ENCODE measurements at regions not wholly inside any gene's neighbourhood (a gene's known extent, or its start where the extent isn't known, plus 50 kb on each side); places are given as distances from the start of the nearest gene placed in this dataset.
A peak's percentile ranks its signal among the peaks of the same experiment; 100 is the strongest.
"Not testable (repeated sequence)": the region's sequence is repeated elsewhere in the genome, so short reads cannot be mapped to it uniquely, and the experiment has no call there.

DNA sequence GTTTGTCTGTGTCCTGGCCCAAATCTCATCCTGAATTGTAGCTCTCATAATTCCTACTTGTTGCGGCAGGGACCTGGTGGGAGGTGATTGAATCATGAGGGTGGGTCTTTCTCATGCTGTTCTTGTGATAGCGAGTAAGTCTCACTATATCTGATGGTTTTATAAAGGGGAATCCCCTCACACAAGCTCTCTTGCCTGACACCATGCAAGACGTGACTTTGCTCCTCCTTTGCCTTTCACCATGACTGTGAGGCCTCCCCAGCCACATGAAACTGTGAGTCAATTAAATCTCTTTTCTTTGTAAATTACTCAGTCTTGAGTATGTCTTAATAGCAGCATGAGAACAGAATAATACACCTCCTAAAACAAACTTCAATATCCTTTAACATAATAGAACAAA, 1065.6 kb downstream of the PLA2G4A start:
- no peak for DNase-seq (ENCODE audit: low read depth)

GRCh38 chr1:187903223-187903622, 1074.5 kb downstream of the PLA2G4A start:
- DNase-seq (ENCODE audit: low read depth): no peak

DNA sequence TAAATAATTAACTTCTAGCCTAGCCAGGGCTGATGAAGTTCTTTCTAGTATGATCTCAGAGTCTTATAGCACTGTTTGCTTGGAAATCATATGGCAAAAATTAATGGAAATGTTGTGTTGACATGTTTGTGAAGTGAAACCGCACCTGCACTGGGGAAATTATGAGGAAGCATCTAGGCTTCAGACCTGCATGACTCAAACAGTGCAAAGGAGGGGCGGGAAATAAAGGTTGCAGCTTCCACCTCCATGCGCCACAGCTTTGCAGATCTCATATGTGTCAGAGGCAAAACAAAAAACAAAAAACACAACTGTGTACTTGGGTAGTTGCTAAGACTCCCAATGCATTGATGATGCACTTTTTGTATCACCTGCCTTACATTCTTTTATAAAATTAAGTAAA, 1080.6 kb downstream of the PLA2G4A start:
- no peak for DNase-seq (ENCODE audit: low read depth)

DNA sequence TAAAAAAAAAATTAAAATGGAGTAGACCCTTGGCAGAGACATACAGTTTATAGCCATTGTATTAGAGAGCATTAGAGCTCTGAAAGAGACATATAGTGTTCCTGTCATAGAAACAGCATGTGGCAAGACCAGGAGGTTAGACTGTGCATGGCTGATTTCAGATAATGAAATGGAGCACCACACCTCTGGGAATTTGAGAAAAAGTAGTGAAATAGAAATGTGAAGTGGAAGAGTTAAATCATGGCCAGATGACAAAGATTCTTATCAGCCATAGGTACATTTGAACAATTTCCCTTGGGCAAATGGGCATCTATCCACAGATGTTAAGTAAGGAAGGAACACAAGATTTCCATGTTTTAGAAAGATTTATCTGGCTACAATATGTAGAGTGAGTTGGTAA, 1083.1 kb downstream of the PLA2G4A start:
- DNase-seq (ENCODE audit: low read depth): no peak

DNA sequence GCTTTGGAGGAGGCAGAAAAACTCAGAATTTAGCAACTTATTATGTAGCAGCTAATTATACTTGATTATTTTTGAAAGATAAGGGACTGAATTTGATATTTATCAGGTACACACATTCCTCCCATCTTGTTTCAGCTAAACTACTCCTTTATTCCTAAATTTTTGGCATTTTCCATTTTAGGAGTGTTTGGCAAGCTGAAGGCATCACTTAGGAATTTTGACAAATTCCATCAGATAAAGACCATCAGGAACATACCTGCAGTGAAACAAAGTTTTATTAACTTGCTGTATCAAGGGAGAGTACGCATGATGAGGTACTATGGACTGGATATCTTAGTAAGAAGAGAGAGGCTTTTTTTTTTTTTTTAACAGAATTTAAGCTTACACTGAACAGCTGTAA, 1092.2 kb downstream of the PLA2G4A start:
- no peak for DNase-seq (ENCODE audit: low read depth)

GRCh38 chr1:187921426-187921825, 1092.7 kb downstream of the PLA2G4A start:
- DNase-seq (ENCODE audit: low read depth): no peak

- DNase-seq (ENCODE audit: low read depth): no peak
Observed at GRCh38 chr1:187922255-187922654, 1093.5 kb downstream of the PLA2G4A start.

DNA sequence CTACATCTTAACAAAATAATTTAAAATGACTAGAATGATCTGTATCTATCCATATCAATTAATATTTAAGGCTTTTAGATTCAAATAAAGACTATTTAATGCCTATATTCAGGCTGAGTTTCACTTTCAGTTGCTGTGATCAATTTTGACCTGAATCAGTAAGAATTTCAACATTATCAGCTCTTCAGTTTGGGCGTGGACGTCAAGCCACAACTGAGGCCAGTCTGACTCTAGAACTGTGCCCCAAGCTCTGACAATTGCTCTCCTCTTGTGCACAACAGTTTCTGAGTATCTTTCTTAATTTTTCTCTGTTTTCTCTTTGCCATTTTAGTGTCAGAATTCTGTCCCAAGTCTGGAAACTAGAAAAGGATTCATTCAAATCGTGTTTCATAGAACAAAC, 1095.5 kb downstream of the PLA2G4A start:
- DNase-seq (ENCODE audit: low read depth): no peak

DNA sequence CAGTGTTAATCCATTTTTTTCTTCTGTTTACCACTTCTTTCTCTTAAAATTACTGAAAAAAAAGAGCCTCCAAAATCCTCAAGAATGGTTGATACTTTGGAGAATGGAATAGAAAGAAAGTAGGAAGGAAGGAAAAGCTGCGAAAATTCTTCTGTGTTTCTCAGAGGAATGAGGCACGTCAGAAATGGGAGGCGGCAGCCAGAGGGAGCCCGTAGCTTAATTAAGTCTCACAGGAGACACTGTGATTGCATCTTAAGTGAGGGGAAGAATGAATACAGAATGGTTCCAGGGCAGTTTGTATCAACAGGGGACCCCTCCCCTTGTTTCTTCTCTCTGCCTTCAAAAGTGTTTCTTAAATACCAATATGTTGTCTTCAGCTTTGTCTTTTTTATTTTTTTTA, 1099.5 kb downstream of the PLA2G4A start:
- peak; percentile 1 for DNase-seq (ENCODE audit: low read depth)

DNA sequence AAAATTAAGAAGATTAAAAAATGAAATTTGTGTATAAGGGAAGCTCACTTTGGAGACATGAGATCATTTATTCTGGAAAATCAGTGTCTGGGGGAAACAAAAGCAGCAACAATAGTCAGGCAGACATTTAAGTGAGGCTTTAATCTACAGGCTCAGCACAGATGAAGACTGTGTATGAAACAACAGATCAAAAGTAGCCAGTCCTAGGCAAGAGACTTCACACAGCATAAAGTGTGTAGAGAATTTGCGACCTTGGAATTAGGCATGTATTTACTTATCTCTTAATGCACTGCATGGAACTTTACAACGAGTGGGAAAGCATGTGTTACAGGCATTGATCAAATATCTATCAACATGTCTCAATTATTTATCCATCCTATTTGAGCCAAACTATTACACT, 1099.9 kb downstream of the PLA2G4A start:
- DNase-seq (ENCODE audit: low read depth): no peak

GRCh38 chr1:187931776-187932175, 1103.0 kb downstream of the PLA2G4A start:
- DNase-seq (ENCODE audit: low read depth): no peak

DNA sequence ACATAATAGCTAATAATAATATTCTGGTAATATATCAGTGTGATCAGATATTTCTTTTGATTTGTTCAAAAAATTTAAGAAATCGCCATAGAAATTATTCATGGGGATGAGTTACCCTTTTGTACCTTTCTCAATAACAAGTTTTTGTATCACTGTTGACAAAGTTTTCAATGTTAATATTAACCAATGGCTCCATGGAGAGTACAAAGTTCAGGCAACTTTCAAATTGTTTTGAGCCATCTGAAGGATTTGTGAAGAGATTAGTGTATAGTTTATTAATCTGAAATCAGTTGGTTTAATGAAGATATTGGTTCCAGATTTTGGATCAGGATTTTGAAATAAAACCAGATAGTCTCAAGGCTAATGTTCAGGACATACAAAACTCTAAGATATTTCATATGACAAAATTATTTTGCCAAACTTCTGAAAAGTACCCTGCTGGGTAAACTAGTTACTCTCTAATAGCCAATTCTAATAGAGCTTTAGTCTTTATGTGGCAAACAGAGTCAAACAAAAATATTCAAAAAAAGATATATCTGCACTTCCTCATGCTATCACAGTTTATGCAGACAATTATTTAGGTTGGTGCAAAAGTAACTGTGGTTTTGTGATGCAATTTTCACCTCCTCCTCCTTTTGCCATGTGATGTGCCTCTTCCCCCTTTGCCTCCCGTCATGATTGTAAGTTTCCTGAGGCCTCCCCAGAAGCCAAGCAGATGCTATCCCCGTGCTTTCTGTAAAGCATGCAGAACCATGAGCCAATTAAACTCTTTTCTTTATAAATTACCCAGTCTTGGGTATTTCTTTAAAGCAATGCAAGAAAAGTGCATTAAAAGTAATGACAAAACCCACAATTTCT, 1105.0 kb downstream of the PLA2G4A start:
- DNase-seq (ENCODE audit: low read depth): no peak

DNA sequence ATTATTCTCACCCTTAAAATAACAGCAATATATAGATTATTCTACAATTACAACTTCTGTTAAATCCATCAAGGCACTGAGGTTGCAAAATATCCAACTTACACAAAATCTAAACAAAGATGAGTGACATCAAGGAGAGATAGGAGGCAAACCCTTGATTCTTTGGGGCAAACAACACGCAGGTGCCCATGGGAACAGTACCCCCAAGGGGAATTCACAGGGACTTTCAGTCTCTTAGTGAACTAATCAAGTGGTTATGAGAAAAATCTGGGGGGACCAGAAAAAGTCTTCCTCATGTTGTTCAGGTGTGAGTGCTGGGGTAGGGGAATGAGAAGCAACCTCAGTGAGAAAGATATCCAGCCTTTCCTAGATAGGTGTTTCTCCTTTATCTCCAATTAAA, 1107.9 kb downstream of the PLA2G4A start:
- no peak for DNase-seq (ENCODE audit: low read depth)

GRCh38 chr1:187938092-187938491, 1109.3 kb downstream of the PLA2G4A start:
- no peak for DNase-seq (ENCODE audit: low read depth)

- no peak for DNase-seq (ENCODE audit: low read depth)
Observed at GRCh38 chr1:187942986-187943385, 1114.2 kb downstream of the PLA2G4A start.

DNA sequence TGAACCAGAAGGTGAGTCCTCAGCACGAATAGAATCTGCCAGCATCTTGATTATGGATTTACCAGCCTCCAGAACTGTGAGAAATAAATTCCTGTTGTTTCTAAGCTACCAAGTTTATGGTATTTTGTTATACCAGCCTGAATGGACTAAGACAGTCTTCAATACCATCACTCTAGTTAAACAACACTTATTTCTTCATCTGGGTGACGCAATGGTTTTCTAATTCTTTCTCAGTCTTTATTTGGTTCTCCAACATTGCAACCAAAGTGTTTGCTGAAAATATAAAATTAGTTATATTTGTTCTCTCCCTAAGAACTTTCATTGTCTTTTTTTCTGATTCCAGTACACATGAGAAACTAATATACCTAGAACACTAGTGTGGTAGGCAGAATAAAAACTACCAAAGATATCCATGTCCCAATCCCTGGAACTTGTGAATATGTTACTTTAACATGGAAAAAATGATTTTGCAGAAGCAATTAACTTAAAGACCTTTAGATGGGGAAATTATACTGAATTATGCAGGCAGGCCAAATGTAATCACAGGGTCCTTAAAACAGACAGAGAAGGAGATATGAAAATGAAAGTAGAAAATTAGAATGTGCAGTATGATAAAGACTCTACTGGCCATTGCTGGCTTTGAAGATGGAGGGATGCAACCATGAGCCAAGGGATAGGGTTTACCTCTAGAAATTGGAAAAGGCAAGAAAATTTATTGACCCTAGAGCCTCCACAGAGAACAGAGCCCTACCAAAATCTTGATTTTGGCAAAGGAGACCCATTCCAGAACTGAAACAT, 1115.1 kb downstream of the PLA2G4A start:
- no peak for DNase-seq (ENCODE audit: low read depth)

DNA sequence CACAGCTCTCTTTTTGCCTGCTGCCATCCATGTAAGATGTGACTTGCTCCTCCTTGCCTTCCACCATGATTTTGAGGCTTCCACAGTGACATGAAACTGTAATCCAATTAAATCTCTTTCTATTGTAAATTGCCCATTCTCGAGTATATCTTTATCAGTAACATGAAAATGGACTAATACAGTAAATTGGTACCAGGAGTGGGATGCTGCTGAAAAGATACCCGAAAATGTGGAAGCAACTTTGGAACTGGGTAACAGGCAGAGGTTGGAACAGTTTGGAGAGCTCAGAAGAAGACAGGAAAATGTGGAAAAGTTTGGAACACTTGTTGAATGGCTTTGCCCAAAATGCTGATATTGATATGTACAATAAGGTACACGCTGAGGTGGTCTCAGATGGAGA, 1117.9 kb downstream of the PLA2G4A start:
- DNase-seq (ENCODE audit: low read depth): not testable (repeated sequence)

GRCh38 chr1:187947359-187947758, 1118.6 kb downstream of the PLA2G4A start:
- no peak for DNase-seq (ENCODE audit: low read depth)

DNA sequence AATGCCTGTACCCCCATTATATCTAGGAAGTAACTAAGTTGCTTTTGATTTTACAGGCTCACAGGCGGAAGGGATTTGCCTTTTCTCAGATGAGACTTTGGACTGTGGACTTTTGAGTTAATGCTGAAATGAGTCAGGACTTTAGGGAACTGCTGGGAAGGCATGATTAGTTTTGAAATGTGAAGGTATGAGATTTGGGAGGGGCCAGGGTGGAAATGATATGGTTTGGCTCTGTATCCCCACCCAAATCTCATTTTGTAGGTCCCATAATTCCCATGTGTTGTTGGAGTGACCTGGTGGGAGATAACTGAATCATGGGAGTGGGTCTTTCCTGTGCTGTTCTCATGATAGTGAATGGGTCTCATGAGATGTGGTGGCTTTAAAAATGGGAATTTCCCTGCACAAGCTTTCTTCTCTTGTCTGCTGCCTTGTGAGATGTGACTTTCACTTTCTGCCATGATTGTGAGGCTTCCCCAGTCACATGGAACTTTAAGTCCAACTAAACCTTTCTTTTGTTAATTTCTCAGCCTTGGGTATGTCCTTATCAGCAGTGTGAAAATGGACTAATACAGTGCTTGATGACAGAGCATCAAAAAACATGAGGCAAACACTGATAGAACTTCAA, 1119.5 kb downstream of the PLA2G4A start:
- DNase-seq (ENCODE audit: low read depth): no peak

- no peak for DNase-seq (ENCODE audit: low read depth)
Observed at GRCh38 chr1:187949567-187949966, 1120.8 kb downstream of the PLA2G4A start.

DNA sequence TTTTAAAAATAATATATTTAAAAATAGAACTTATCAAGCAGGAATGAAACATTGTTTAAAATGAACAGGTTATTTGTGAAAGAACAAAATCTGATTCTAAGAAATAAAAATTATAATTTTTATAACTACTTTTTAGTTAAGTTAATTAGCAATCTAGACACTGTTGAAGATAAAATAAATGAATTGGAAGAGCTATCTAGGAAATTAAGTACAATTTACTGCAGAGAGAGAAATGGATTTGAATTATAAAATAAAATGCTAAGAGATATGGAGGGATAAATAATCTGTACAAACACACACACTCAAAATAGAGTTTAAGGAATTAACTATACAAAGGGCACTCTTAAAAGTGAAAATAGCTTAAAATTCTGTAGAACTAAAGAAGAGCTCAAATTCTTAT, 1123.1 kb downstream of the PLA2G4A start:
- no peak for DNase-seq (ENCODE audit: low read depth)

DNA sequence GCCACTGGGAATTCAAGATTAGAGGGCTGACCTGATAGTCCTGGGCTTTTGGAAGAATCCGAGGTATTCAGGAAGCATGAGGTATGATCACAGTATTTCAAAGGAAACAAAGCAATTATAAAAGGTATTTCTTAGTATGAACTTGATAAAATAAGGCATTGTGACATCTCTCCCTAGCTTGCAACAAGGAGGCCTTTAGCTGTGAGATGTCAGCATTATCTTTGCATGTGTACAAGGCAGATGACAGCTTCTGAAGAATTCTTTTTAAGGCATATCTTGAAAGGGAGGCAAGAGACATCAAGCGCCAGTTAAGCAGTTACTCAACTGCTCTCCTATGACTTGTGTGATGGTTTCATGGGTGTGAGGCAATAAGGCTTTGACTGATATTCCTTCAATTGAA, 1123.7 kb downstream of the PLA2G4A start:
- DNase-seq (ENCODE audit: low read depth): no peak

GRCh38 chr1:187956975-187957374, 1128.2 kb downstream of the PLA2G4A start:
- no peak for DNase-seq (ENCODE audit: low read depth)

All from stromal cell of bone marrow (primary cell).